HG03442 (cell line): ENCODE measurements at regions not wholly inside any gene's neighbourhood (a gene's known extent, or its start where the extent isn't known, plus 50 kb on each side); places are given as distances from the start of the nearest gene placed in this dataset.
"Not testable (repeated sequence)": the region's sequence is repeated elsewhere in the genome, so short reads cannot be mapped to it uniquely, and the experiment has no call there.

Experiments used
- ATAC-seq: cut with Tn5 transposase; IDR thresholded peaks from one replicate; pipeline ENCODE4 v1.9.1; 2021; ENCODE audit warnings: mild to moderate bottlenecking, moderate library complexity; ENCODE audit not compliant: unreplicated experiment

- no peak for ATAC-seq
These were observed 84.5 kb upstream of the SETMAR start for GRCh38 chr3:4218456-4219226.

GRCh38 chr3:4219227-4219568 is 84.0 kb upstream of the SETMAR start:
- no peak for ATAC-seq

- no peak for ATAC-seq
These were observed 83.1 kb upstream of the SETMAR start for GRCh38 chr3:4220065-4220464.

GRCh38 chr3:4222574-4223175 is 80.5 kb upstream of the SETMAR start:
- ATAC-seq: no peak

GRCh38 chr3:4223777-4224176 is 79.4 kb upstream of the SETMAR start:
- no peak for ATAC-seq

DNA sequence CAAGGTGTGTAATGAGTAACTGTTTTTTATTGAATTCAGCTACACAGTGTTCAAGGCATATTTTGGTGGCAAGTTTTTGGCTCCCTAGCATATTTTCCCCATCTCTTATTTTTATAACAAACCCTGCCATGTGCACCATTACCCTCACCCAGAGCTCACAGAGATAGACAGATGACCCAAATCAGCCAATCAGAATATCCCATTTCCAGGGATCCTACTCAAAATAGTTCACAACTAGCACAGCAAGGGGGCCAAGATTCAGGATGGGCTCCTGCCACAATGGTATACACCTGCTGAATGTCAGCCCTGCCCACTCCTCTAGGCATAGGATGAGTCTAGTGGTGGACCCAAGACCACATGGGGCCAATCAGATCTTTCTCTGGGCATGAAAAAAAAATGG is 78.8 kb upstream of the SETMAR start:
- ATAC-seq: no peak

DNA sequence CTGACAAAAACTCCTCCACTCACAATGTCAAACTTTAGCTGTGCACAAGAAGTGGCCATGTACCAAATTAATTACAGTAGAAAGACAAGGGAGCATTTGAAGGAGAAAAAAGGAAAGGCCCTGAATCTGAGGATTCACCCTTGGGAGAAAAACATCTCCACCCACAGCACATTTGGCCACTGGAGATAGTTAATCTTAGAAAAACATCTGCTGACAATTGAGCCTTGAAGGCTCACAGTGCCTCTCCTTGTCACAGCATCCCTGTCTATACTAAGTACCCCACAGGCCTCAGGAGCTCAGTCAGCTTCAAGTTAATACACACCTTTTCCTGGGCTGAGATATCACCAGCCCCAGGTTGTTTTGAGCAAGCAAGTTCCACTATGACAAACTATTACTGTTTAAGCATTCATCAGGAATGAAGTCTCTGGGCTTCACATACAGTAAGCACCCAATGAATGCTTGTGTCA is 78.1 kb upstream of the SETMAR start:
- no peak for ATAC-seq

- peak; percentile 57 for ATAC-seq
These were observed 74.9 kb upstream of the SETMAR start for GRCh38 chr3:4228295-4228694.

DNA sequence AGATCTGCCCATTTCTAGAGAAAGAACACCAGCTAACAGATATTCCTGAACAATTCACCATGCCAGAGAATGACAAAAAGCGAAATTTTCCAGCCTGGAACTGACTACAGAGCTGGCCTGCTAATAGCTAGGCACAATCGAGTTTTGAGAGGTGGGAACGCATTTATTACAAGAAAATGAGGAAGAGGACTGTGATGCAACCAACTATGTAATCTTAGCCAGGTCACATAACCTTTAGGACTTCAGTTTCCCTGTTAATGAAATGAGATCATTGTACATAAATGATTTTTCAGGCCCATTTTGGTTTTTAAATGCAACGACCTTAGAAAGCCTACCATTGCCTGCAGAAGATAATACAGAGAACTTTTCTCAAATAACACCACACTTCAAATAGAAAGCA is 72.1 kb upstream of the SETMAR start:
- ATAC-seq: no peak

GRCh38 chr3:4232798-4233197 is 70.4 kb upstream of the SETMAR start:
- no peak for ATAC-seq

DNA sequence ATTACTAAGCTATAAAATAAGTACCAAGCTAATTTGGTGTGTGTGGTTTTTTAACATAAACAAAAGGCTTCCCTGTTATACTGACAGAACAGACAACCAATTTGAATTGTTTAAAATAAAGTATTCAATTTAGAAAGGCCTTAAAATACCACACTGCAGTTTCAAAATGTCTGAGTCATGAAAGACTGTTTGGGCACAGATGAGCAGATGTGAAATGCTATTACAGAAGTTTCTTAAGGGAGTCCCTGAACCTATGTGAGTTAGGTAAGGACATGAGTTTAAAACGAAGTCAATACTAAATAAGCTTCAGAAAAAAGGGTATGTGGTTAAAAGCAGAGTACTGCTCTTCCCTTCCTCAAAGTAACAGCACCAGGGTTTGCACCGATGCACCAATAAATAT is 69.7 kb upstream of the SETMAR start:
- ATAC-seq: no peak

DNA sequence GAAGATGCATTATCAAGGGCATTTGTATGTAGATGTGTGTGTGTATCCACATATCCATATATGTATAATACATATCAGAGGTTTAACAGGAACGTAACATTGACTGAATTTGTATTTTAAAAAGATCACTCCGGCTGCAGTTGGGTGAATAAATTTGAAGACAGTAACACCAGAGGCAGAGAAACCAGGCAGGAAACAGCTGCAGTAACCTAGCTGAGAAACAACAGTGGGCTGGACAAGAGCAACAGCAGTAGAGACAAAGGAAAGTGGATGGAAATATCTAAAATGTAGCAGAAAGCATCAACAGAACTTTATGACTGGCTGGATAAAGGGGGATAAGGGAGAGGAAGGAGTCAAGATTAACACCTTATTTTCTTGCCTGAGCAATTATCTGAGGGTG is 68.3 kb upstream of the SETMAR start:
- no peak for ATAC-seq

GRCh38 chr3:4235690-4236089 is 67.5 kb upstream of the SETMAR start:
- no peak for ATAC-seq

DNA sequence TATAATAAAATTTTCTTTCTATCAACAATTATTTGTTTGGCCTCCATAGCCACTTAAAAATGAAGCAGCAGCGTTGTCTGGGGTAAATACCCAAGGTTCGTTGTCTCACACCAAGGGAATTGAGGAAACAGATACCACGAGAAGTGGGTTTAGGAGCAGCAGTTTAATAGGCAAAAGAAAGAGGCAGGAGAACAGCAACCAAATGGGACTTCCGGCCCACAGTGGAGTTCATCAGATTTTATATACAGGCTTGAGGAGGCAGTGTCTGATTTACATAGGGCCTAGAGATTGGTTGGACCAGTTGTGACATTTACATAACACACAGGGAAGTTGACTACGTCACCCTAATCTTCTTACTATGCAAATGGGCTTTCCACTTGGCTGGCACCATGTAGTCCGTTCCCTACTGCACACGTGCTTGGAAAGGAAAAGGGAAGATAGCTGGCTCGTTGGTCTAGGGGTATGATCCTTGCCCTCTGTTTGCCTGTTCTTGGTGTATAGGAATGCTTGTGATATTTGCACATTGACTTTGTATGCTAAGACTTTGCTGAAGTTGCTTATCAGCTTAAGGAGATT is 61.5 kb upstream of the SETMAR start:
- ATAC-seq: no peak

DNA sequence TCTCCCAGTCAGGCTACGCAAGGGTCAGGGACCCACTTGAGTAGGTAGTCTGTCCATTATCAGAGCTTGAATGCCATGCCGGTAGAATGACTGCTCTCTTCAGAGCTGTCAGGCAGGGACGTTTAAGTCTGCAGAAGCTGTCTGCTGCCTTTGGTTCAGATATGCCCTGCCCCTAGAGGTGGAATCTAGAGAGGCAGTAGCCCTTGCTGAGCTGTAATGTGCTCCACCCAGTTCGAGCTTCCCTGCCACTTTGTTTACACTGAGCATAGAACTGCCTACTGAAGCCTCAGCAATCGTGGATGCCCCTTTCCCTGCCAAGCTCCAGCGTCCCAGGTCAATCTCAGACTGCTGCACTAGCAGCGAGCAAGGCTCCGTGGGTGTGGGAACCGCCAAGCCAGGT is 57.5 kb upstream of the SETMAR start:
- ATAC-seq: no peak

- no peak for ATAC-seq
These were observed 55.8 kb upstream of the SETMAR start for GRCh38 chr3:4247391-4247790.

GRCh38 chr3:4250064-4250463 is 53.1 kb upstream of the SETMAR start:
- no peak for ATAC-seq

DNA sequence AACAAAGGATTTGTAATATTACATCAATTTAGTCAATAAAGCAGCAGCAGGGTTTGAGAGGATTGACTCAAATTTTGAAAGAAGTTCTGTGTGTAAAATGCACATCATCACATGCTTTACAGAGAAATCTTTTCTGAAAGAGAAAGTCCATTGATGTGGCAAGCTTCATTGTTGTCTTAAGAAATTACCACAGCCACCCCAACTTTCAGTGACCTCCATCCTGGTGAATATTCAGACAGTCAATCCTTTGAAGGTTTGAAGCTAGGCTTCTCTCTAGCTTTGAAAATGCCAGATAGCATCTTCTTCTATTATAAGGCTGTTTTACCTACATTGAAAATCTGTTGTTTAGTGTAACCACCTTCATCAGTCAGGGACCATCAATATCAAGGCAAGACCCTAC is 51.8 kb upstream of the SETMAR start:
- ATAC-seq: peak; percentile 65

DNA sequence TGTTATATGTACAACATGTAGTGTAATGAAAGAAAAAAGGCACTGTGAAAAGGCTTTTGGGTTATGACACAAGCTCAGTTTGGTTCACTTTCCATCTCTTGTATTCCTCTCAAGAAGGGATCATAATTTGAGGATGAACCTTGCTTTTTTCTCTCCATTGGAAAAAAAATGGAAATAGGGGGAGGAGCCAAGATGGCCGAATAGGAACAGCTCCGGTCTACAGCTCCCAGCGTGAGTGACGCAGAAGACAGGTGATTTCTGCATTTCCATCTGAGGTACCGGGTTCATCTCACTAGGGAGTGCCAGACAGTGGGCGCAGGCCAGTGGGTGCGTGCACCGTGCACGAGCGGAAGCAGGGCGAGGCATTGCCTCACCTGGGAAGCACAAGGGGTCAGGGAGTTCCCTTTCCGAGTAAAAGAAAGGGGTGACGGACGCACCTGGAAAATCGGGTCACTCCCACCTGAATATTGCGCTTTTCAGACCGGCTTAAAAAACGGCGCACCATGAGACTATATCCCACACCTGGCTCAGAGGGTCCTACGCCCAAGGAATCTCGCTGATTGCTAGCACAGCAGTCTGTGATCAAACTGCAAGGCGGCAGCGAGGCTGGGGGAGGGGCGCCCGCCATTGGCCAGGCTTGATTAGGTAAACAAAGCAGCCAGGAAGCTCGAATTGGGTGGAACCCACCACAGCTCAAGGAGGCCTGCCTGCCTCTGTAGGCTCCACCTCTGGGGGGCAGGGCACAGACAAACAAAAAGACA is 49.9 kb upstream of the SETMAR start:
- ATAC-seq: not testable (repeated sequence)
